NCI-H345 (cell line): ENCODE measurements at regions not wholly inside any gene's neighbourhood (a gene's known extent, or its start where the extent isn't known, plus 50 kb on each side); places are given as distances from the start of the nearest gene placed in this dataset.

Experiments
- DNase-seq: peaks from one replicate; lab custom pipeline; 2025; lab: John Stamatoyannopoulos, UW

DNA sequence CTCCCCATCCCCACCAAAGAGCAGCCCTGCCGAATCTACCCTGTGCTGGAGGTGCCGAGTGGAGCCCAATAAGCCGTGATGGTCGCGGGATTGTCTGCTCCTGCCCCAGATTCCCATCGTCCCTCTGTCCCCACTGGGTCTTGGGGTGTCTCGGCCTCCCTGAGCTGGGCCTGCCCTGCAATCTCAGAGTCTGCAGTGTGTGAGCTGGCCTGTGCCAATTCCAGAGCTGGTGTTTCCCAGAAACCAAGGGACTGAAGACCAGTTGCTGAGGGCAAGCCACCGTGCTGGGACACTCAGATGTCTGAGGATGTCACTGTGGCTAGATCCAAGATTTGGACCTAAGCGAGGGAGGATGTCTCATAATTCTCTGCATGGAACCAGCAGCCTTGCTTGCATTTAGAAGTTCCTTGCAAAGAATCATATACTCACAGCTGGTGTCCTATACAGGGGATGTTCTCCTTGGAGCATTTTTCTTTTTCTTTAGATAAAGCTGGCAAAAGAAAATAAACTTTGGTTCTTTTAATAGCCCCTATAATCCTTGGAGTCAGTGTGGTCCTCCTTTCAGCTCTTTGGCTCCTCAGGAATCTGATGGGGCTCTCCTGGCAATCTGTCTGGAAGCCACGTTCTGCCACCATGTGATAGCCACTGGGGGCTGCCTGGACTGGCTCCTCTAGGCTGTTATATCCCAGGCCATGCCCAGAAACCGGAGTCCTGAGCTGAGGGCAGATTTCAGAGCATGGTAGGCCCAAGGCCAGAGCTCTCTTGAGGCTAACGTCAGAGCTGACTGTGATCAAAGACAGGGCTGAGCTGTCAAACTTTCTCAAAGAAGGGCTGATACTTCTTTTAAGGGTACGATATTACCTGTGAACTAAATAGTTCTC lies 140.1 kb upstream of the HAAO start:
- DNase-seq = no peak

DNA sequence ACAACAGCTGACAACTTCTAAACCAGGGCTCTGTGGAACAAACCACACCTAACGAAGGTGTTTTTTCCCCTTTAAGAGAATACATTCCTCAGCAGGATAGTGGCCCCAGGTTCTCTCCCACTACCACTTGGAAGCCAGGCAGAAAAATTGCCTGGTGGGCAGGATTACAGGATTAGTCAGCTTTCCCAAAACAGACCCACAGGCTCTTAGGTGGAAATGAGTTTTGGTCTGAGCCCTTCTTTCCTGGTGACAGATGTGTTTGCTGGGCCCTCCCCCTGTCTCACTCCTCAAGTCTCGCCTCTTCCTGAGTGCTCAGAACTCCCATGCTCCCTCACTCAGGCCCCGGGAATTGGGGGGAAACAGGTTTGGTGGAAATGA lies 139.4 kb upstream of the HAAO start:
- DNase-seq = no peak

DNA sequence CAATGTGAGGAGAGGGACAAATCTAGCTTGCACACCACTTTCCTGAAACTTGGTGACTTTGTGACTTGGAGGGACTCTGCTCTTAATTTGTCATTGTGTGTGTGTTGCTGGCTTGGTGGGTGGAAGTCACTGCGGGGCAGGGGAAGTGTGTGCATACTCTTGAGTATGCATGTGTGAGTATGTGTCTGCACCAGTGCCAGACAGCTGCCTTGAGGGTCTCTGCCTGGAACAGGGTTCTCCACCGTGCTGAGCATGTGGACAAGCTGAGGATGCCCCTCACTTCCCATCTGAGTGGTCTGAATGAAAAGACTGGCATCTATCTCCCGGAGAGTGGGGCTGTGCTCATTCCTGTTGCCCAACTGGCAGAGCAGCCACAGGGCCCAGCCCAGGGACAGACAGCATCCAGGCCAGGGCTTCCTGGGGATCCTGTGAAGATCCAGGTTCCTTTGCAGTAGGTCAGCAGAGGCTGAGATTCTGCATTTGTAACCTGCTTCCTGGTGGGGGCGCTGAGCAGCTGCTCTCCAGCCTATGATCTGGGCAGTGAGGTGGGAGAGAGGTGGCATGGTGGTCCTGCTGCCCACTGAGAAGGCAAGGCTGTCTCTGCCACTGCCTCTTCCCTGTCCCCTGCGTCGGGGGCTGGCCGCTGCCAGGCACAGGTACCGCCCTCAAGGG lies 138.9 kb upstream of the HAAO start:
- no peak for DNase-seq

- DNase-seq = peak; percentile 19
Measured at GRCh38 chr2:42930025-42930581, 137.7 kb upstream of the HAAO start.

DNA sequence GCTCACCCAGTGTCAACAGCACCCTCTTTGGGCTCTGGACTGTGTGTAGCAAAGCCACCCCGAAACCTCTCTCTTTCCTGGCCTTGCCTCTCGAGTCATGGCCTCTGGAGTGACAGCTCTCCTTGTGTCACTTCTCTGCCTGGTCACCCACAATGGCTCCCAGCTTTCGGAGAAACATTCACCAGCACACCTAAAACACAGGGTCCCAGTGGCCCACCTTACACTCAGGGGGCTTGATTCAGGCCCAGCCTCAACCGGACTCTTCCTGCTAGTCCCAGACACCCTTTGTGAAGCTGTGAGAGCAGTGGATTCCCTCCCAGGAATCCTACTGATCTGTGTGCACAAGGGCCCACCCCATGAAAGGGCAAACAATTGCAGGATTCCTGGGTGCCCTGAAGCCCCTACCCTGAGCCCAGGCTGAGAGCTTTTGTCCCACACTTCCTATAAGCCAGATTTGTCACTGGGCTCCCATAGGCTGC lies 137.2 kb upstream of the HAAO start:
- no peak for DNase-seq

- DNase-seq = peak; percentile 1
Measured at GRCh38 chr2:42928692-42929545, 136.5 kb upstream of the HAAO start.

DNA sequence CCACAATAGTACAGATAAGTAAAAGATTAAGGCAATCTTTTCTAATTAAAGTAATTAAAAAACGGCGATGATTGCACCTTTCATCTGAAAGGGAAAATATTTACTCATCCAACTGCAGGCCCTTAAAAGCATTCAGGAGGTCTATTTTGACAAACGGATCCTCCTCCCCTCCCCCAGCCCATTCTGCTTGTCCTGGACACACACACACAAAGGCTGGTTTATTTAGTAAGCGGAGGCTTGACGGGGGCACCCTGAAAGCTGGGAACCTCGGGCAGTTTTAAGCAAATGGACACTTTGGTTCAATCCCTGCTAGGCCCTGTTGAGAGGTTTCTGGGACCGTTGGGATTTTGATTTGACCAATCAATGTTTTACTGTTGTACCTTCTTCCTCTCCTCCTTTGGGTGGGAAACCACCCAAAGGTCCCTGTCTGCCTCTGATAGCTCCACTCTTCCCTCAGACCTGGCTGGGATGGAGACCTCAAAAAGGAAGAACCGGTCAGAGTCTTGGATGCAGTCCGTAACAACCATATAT lies 135.8 kb upstream of the HAAO start:
- peak; percentile 5 for DNase-seq

- DNase-seq = no peak
Measured at GRCh38 chr2:42927334-42928160, 135.2 kb upstream of the HAAO start.

- peak; percentile 57 for DNase-seq
Measured at GRCh38 chr2:42926434-42927333, 134.3 kb upstream of the HAAO start.

GRCh38 chr2:42925742-42926433 lies 133.5 kb upstream of the HAAO start:
- no peak for DNase-seq

- no peak for DNase-seq
Measured at GRCh38 chr2:42924418-42924886, 132.1 kb upstream of the HAAO start.

- DNase-seq = no peak
Measured at GRCh38 chr2:42923580-42924417, 131.4 kb upstream of the HAAO start.

DNA sequence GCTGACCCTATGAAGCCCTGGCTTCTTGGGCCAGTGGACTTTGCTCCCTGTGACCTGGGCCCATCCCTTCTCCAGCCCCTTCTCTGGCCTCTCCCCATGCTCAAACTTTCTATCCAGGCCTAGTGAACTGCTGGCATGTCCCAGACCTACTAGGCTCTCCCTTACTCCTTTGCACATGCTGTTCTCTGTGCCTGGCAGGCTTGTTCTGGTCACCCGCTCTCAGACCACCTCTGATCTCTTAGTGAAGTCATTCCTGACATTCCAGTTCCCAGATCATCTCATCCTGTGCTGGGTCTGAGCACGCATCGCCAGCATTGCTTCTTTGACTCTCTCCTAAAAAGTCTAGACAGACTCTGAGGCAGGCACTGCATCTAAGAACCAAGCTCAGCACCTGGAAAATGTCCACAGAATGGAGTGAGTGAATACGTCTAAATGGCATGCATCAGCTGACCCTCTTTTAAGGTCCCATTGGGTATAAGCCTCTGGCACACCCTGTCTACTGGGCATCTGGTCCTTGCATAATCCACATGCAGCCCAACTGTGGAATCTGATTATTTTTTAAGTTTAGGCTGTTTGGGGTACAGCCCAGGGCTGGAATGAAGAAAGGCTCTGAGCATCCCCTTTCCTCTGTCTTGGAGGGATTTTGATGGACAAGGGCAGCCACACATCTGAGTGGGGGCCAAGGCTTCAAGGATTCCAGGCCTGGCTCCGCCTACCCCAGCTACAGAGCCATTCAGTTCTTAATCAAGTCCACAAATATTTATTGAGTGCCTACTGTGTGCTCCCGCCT lies 130.6 kb upstream of the HAAO start:
- no peak for DNase-seq

DNA sequence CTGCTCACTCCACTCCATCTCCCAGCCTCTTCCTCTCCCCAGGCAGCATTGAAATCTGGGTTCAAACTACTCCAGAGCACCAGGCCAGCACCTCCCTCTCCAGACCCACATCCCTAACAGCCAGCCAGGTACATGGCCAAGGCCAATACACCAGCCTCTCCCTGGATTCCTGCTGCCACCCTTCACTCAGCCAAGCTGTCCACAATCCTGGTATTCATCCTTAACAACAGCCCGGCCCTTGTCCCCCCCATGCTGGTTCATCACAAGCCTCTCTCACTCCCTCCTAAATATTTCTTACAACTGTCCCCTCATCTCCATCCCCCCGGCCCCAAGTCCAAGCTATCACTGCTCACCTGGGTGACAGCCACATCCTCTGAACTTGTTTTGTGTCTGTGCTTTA lies 129.9 kb upstream of the HAAO start:
- no peak for DNase-seq

DNA sequence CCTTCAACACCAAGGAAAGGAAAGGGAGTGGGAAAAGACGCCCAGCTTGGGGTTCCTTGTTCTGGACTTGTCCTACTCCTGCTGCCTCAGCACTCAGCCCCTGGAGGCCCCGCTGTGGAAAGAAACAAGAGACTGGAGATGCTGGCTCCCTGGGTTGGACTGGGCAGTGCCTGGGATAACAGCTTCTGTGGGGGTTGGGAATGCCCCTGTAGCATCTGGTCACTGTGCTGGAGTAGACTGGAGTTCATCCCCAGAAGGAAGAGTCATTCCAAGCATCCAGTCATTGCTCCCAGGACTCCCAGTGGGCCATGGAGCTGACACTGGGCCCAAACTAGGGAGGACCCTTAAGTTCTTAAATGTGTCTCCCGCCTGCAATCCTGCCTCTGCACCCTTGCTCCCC lies 129.3 kb upstream of the HAAO start:
- DNase-seq = no peak

GRCh38 chr2:42921147-42921520 lies 128.8 kb upstream of the HAAO start:
- no peak for DNase-seq

DNA sequence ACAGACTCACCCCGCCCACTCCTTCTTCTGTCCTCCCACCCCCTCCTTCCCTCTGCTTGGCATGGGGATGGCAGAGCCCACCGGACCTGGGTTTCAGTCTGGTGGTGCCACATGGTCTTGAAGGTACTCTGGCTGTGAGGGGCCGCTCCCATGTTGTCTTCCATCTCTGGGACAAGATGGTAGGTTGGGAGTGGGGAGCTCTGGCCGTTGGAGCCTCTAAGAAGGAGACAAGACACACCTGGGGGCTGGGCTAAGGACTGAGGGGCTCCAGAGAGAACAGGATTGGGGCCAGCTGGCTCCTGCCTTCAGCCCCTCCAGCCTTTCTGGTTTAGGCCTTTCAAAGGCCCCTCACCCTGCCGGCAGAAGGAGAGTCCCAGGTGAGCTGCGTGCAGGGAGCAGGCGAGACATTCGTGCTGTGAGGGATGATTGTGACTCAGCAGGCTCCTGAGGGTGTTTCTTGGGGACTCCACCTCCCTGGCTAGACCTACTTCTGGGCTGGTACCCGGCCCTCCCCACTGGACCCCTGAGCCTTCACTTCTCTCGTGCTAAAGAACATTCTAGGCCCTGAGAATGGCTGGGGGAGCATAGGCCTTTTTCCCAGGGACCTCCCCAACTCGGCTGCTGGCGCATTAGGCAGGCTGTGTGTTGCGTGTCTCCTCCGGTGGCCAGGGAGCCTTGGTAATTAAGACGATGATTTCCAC lies 128.2 kb upstream of the HAAO start:
- no peak for DNase-seq
